OCI-LY3 (cell line): ENCODE measurements at regions not wholly inside any gene's neighbourhood (a gene's known extent, or its start where the extent isn't known, plus 50 kb on each side); places are given as distances from the start of the nearest gene placed in this dataset.
"Not testable (repeated sequence)": the region's sequence is repeated elsewhere in the genome, so short reads cannot be mapped to it uniquely, and the experiment has no call there.

Experiments used
- EZH2phosphoT487 ChIP-seq: fragments of 200-600 bp; shearing (Covaris generic); IDR thresholded peaks from 2 replicates; pipeline ENCODE4 v1.6.1; 2018; ENCODE audit warnings: antibody characterized with exemption, mixed run types, low read depth
- TF ChIP-seq, protein P1 (sequence below): fragments of 200-600, 300-600 bp; sonication (generic); IDR thresholded peaks from 2 replicates; pipeline ENCODE4 v1.5.1; 2014; ENCODE audit warnings: antibody characterized with exemption, low read length, low read depth

DNA sequence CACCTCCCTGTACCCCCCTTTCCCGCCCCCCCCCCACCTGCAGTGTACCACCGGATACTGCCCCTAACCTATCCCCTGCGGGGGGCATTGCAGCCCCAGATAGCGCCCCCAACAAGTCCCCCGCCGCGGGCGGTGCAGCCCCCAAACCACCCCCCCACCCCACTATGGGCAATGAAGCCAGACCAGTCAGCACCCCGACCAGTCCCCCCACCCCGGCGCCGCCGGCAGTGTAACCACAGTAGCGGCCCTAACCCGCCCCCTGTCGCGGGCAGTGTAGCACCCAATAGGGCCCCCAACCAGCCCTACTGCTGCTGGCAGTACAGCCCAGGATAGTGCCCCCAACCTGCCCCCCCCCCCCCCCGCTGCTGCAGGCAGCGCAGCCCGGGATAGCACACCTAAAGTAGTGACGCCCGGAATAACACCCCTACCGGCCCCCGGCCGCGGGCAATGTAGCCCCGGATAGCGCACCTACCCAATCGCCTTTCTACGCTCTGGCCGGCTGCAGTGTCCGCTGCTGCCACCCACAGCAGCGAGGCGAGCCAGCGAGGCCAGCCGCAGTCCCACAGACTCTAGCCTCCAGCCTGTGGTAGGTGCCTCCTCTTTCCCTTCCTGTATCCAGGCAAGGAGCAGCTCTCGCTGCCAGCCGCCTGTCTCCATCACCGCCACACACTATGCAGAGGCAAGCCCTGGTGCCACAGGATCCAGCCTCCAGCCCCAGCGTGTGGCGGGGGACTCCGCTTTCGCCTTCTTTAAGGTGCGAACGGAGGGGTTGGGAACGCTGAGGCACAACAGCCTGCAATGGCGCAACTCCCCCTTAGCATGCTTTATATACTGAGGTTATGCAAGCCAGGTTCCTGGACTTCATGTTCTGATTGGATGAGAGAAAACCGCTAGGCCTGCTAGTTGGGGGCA lies 229.3 kb downstream of the LIPI start:
- TF ChIP-seq, protein P1, sequence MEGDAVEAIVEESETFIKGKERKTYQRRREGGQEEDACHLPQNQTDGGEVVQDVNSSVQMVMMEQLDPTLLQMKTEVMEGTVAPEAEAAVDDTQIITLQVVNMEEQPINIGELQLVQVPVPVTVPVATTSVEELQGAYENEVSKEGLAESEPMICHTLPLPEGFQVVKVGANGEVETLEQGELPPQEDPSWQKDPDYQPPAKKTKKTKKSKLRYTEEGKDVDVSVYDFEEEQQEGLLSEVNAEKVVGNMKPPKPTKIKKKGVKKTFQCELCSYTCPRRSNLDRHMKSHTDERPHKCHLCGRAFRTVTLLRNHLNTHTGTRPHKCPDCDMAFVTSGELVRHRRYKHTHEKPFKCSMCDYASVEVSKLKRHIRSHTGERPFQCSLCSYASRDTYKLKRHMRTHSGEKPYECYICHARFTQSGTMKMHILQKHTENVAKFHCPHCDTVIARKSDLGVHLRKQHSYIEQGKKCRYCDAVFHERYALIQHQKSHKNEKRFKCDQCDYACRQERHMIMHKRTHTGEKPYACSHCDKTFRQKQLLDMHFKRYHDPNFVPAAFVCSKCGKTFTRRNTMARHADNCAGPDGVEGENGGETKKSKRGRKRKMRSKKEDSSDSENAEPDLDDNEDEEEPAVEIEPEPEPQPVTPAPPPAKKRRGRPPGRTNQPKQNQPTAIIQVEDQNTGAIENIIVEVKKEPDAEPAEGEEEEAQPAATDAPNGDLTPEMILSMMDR: not testable (repeated sequence)
- TF ChIP-seq EZH2phosphoT487: not testable (repeated sequence)
